GM12878 (cell line): ENCODE measurements at regions not wholly inside any gene's neighbourhood (a gene's known extent, or its start where the extent isn't known, plus 50 kb on each side); places are given as distances from the start of the nearest gene placed in this dataset.

Source experiments
- ATAC-seq: fragments of 200-7000 bp; cut with Tn5 transposase; 3 replicates; pipeline ENCODE4 v1.9.1; 2020; ENCODE audit warnings: mild to moderate bottlenecking, moderate library complexity
- BruUV-seq: library from RNA; stranded (reverse); fragments of 400-500 nt; replicated peaks from 2 replicates; lab custom pipeline; 2021; lab: Mats Ljungman, UMichigan
- CTCF ChIA-PET: fragments of 300-600 bp; sonication (Branson Sonifier 250); formaldehyde crosslinking; extraction: SDS; loops from one replicate; lab custom pipeline; 2021; ENCODE audit warnings: inconsistent platforms; lab: Yijun Ruan, JAX
- POLR2A ChIA-PET: fragments of 350-600 bp; formaldehyde crosslinking; extraction: SDS; loops from one replicate; lab custom pipeline; 2021; ENCODE audit warnings: inconsistent platforms; lab: Charles Lee
- RAD21 ChIA-PET: fragments of 300-600 bp; sonication (Branson Sonifier 250); formaldehyde crosslinking; loops from one replicate; lab custom pipeline; 2023; ENCODE audit warnings: antibody characterized with exemption; ENCODE audit not compliant: unreplicated experiment; lab: Charles Lee
- SMC1A ChIA-PET: fragments of 300-600 bp; sonication (Branson Sonifier 250); formaldehyde crosslinking; loops from one replicate; lab custom pipeline; 2023; ENCODE audit not compliant: unreplicated experiment, uncharacterized antibody; lab: Charles Lee
- DNase-seq: peaks from one replicate; pipeline ENCODE4 v3.0.0-alpha.2; 2011; ENCODE audit warnings: low read depth, low spot score
- FAIRE-seq: peaks from 3 replicates; lab custom pipeline; 2011; peaks lifted over from hg19 to GRCh38; lab: Jason Lieb, UNC
- H2AFZ ChIP-seq: 2 replicates; pipeline ENCODE4 v1.6.0; 2011; ENCODE audit warnings: low read depth, low read length, control low read depth; ENCODE audit not compliant: control insufficient read depth
- H3K27ac ChIP-seq: 2 replicates; pipeline ENCODE4 v1.5.1; 2011; ENCODE audit warnings: control low read depth; ENCODE audit not compliant: control insufficient read depth, insufficient read depth
- H3K27me3 ChIP-seq, 2 experiments: replicated peaks in 1 of 2; 2 replicates each; pipeline versions ENCODE4 v1.6.0 to v1.6.1; 2011; ENCODE audit warnings: low read length in 1 of 2; ENCODE audit not compliant: control insufficient read depth in 2 of 2, insufficient read depth in 2 of 2
- H3K36me3 ChIP-seq, 2 experiments: 2 replicates each; pipeline ENCODE4 v1.5.1; 2011; ENCODE audit warnings: low read length in 1 of 2; ENCODE audit not compliant: control insufficient read depth in 2 of 2, insufficient read depth in 2 of 2
- H3K4me1 ChIP-seq: 2 replicates; pipeline ENCODE4 v1.6.1; 2011; ENCODE audit warnings: mild to moderate bottlenecking, low read length, moderate library complexity, mixed read lengths; ENCODE audit not compliant: control insufficient read depth, insufficient read depth
- H3K4me2 ChIP-seq: 2 replicates; pipeline ENCODE4 v1.6.0; 2011; ENCODE audit warnings: control low read depth; ENCODE audit not compliant: control insufficient read depth, insufficient read depth
- H3K4me3 ChIP-seq: fragments of 200-600 bp; sonication (generic); 2 replicates; pipeline ENCODE4 v1.5.1; 2016
- H3K79me2 ChIP-seq: 2 replicates; pipeline ENCODE4 v1.6.0; 2011; ENCODE audit warnings: low read length; ENCODE audit not compliant: control insufficient read depth, insufficient read depth
- H3K9ac ChIP-seq: 2 replicates; pipeline ENCODE4 v1.8.0; 2011; ENCODE audit warnings: low read length, control low read depth, mixed read lengths; ENCODE audit not compliant: control insufficient read depth, insufficient read depth
- H3K9me3 ChIP-seq: replicated peaks from 3 replicates; pipeline ENCODE4 v1.5.1; 2011; ENCODE audit warnings: mild to moderate bottlenecking, low read length; ENCODE audit not compliant: control insufficient read depth, insufficient read depth
- H4K20me1 ChIP-seq: 2 replicates; pipeline ENCODE4 v1.6.0; 2011; ENCODE audit not compliant: control insufficient read depth, insufficient read depth
- ASH2L ChIP-seq: fragments of 300-600, 200-600 bp; sonication (generic); IDR thresholded peaks from 2 replicates; pipeline ENCODE4 v1.6.1; 2017; ENCODE audit warnings: low read depth, mild to moderate bottlenecking, borderline replicate concordance
- FOS ChIP-seq: IDR thresholded peaks from 3 replicates; pipeline ENCODE4 v1.6.1; 2011; ENCODE audit warnings: borderline replicate concordance; ENCODE audit not compliant: insufficient read length; ENCODE audit errors: extremely low read depth
- FOXK2 ChIP-seq: fragments of 450-650 bp; IDR thresholded peaks from 2 replicates; pipeline ENCODE4 v1.6.1; 2017; ENCODE audit warnings: mild to moderate bottlenecking, moderate library complexity
- HCFC1 ChIP-seq: fragments of 150-350 bp; IDR thresholded peaks from 2 replicates; pipeline ENCODE4 v1.6.1; 2014; ENCODE audit warnings: low read length
- HDAC6 ChIP-seq: fragments of 200-600 bp; sonication (generic); IDR thresholded peaks from one replicate; pipeline ENCODE4 v1.8.0; 2017; ENCODE audit warnings: antibody characterized with exemption; ENCODE audit not compliant: unreplicated experiment
- JUND ChIP-seq: IDR thresholded peaks from 2 replicates; pipeline ENCODE4 v1.6.1; 2012; ENCODE audit warnings: low read depth, mild to moderate bottlenecking, low read length, improper control_type of control experiment, moderate library complexity
- KAT2A ChIP-seq: conservative IDR thresholded peaks from 2 replicates; pipeline ENCODE4 v1.6.1; 2011; ENCODE audit warnings: low read depth, low read length; ENCODE audit not compliant: control insufficient read depth
- MTA3 ChIP-seq: IDR thresholded peaks from 2 replicates; pipeline ENCODE4 v1.6.1; 2012; ENCODE audit warnings: low read length, inconsistent platforms, borderline replicate concordance
- NFXL1 ChIP-seq: fragments of 450-650 bp; IDR thresholded peaks from 2 replicates; pipeline ENCODE4 v1.6.1; 2017; ENCODE audit warnings: antibody characterized with exemption, mild to moderate bottlenecking, borderline replicate concordance
- NKRF ChIP-seq: fragments of 450-650 bp; conservative IDR thresholded peaks from 2 replicates; pipeline ENCODE4 v1.6.1; 2017; ENCODE audit warnings: mild to moderate bottlenecking, moderate library complexity
- NRF1 ChIP-seq: conservative IDR thresholded peaks from 2 replicates; pipeline ENCODE4 v1.6.1; 2011; ENCODE audit warnings: mild to moderate bottlenecking, low read depth, low read length, improper control_type of control experiment
- PRDM15 ChIP-seq: fragments of 450-650 bp; formaldehyde crosslinking; IDR thresholded peaks from 2 replicates; pipeline ENCODE4 v1.4.0; 2020; ENCODE audit warnings: mild to moderate bottlenecking, moderate library complexity
- STAT1 ChIP-seq: fragments of 450-650 bp; conservative IDR thresholded peaks from 2 replicates; pipeline ENCODE4 v1.6.1; 2014; ENCODE audit warnings: antibody characterized with exemption, mild to moderate bottlenecking
- TARDBP ChIP-seq: IDR thresholded peaks from 2 replicates; pipeline ENCODE4 v1.6.1; 2016; ENCODE audit warnings: borderline replicate concordance
- TCF7 ChIP-seq: IDR thresholded peaks from 2 replicates; pipeline ENCODE4 v1.6.1; 2014; ENCODE audit warnings: antibody characterized with exemption, borderline replicate concordance
- ZNF592 ChIP-seq: fragments of 450-650 bp; IDR thresholded peaks from 2 replicates; pipeline ENCODE4 v1.6.1; 2017; ENCODE audit warnings: mild to moderate bottlenecking, moderate library complexity
- ZZZ3 ChIP-seq: IDR thresholded peaks from 2 replicates; pipeline ENCODE4 v1.6.1; 2011; ENCODE audit warnings: low read depth; ENCODE audit not compliant: control insufficient read depth, insufficient read length
- WGBS: methylation state at CpG from one replicate; pipeline ENCODE4 v1.1.6; 2016; ENCODE audit warnings: low lambda C conversion rate; ENCODE audit not compliant: insufficient replicate concordance, insufficient coverage; ENCODE audit errors: missing lambda C conversion rate; 5-methylcytosine and 5-hydroxymethylcytosine counted together
- in situ Hi-C: fragments of 300-500 bp; cut with MboI; formaldehyde crosslinking; loops from 9 replicates; pipeline ENCODE4 v1.14.3; 2018; ENCODE audit warnings: mixed read lengths
- intact Hi-C: fragments of 100-400 bp; cut with micrococcal nuclease; formaldehyde crosslinking; loops from one replicate; pipeline ENCODE4 v1.14.2; 2022; ENCODE audit not compliant: unreplicated experiment

- CTCF ChIA-PET = interaction anchor here (0.6 kb wide), 1 partner anchor 295 kb away, joined by 3 read pairs; no protein-coding TSS in a partner anchor
- intact Hi-C loops (no loop called here), in situ Hi-C loops (no loop called here)
- SMC1A ChIA-PET = no interaction called here
- DNase-seq (no peak), FAIRE-seq (no peak), ATAC-seq (no peak)
- H3K9ac ChIP-seq = no peak overlapping the region
- no peaks in the 10 kb centered on the region for H4K20me1 ChIP-seq
- RAD21 ChIA-PET = no interaction called here
- H3K27me3 ChIP-seq = no peaks in the 10 kb centered on the region
- no peaks in the 10 kb centered on the region for H3K79me2 ChIP-seq
- POLR2A ChIA-PET = no interaction called here
- no peaks in the 10 kb centered on the region for H3K9me3 ChIP-seq
- no peak overlapping the region for H3K4me3 ChIP-seq
- H3K27ac ChIP-seq = no peak overlapping the region
- no TSS peak for BruUV-seq
- 16% methylated on average over 8 of the region's 8 CpGs for WGBS
- TF ChIP-seq HDAC6 (no peak), HCFC1 (no peak), FOS (no peak), FOXK2 (no peak), ZNF592 (no peak), NKRF (no peak), TARDBP (no peak), ZZZ3 (no peak), PRDM15 (CRISPR knock-in tag) (no peak), TCF7 (no peak), NFXL1 (no peak), KAT2A (no peak), STAT1 (no peak), MTA3 (no peak), NRF1 (no peak), ASH2L (no peak), JUND (no peak)
- H3K4me1 ChIP-seq = no peaks in the 10 kb centered on the region
- H3K4me2 ChIP-seq = no peak overlapping the region
- no peak overlapping the region for H2AFZ ChIP-seq
- no peaks in the 10 kb centered on the region for H3K36me3 ChIP-seq
Observed at GRCh38 chr1:157200451-157200850, 62.3 kb upstream of the ETV3 start.
